HUDEP-2 (cell line): ENCODE measurements at regions not wholly inside any gene's neighbourhood (a gene's known extent, or its start where the extent isn't known, plus 50 kb on each side); places are given as distances from the start of the nearest gene placed in this dataset.
A peak's percentile ranks its signal among the peaks of the same experiment; 100 is the strongest.

Experiments
- DNase-seq, 76 experiments: peaks; one replicate each; lab custom pipeline; 2025; ENCODE audit not compliant: unreplicated experiment in 76 of 76; lab: John Stamatoyannopoulos, UW

DNA sequence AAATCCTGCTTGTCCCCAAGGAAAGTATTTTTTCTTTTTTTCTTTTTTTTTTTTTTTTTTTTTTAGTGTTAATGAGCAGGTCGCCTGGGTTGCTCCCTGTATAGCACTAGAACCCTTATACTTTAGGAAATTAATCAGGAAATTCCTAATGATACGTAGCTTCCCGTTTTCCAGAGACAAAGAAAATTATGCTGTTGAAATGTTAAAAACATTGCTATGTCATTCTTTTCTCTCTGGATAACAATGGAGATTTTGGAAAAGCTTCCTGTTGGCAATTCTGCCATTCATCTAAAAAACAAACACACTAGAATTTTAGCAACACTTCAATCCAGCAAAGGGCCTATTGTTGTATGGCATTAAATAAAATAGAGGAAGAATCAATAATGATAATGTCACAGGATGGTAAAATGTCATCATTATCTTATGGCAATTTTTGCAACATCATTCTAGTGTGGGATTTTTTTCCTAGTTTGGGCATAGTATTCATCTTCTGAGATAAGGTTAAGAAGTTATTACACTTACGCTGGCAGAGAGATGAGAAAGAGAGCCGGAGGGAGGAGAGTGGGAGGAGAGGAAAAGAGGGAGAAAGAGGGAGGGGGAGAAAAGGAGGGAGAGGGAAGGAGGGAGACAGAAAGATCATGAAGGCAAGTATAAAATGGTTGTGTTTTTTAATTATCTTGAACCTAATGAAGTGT, 315.8 kb upstream of the PDE4D start:
- DNase-seq, result no peak

DNA sequence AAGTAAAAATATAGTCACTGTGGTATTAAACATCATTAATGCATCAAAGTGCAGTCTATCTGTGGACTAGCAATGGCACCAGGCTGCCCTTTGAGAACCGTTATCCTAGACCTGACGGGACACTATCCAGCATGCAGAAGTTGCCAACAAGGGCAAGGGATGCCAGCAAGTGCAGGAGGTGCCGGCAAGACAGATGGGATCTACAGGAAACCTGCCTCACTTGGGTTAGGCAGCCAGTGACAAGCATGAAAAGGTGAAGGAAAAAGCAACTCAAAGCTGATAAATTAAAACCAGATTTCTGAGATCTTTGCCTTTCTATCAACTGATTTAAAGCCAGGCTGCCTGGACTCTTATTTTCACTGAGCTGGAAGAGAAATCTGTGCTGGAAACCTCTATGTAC, 315.2 kb upstream of the PDE4D start:
- no peak for DNase-seq

DNA sequence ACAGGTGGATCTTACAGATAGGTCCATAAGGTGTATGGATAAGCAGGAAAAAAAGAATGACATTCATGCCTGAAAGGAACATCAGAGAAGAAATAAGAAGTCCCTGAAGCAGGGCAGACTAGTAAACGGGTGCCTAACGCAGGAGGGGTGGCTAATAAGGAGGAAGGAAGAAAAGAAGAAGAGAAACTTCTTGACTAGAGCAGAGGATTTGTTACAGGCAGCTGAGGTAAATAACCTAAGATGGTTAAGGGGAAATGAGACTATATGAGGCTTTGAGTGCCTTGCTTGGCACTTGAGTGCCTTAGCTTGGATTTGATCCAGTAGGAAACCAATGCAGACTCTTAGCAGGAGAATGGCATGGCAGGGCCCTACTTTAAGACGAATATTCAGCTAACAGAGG, 313.5 kb upstream of the PDE4D start:
- no peak for DNase-seq

DNA sequence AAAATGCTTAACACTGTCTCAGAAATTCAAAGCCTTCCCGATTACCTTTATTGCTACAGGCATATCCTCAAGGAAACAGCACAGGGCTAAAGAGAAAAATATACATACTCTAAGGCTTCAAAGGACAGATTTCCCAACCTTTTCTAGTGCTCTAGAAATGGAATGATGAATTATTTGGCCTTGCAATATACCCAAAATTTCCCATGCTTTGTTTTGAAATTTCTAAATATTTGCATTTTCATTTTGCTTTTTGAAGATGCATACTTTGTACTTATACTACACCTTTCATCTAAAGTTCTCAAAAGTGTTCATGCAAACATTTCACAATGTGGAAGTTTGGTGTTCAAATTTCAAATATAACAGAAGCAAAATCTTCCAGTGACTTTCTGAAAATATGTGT, 312.7 kb upstream of the PDE4D start:
- no peak for DNase-seq

DNA sequence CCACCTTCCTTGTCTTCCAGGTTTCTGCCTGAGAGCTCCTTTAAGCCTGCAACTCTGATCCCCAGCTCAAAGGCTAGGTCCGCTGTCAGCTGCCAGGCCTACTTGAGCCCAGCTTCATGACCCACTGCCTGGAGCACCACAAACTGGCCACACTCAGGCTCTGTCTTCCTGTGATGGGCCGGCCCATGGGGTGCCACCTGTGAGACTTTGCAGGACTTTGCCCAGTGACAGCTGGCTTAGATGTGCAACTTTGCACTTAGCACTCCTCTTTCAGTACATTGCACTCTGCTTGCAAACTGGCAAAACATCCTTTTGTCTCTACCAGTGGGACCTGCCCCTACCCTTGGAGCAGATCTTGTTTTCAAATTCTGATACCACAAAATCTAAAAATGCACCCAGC, 311.5 kb upstream of the PDE4D start:
- DNase-seq, result no peak

DNA sequence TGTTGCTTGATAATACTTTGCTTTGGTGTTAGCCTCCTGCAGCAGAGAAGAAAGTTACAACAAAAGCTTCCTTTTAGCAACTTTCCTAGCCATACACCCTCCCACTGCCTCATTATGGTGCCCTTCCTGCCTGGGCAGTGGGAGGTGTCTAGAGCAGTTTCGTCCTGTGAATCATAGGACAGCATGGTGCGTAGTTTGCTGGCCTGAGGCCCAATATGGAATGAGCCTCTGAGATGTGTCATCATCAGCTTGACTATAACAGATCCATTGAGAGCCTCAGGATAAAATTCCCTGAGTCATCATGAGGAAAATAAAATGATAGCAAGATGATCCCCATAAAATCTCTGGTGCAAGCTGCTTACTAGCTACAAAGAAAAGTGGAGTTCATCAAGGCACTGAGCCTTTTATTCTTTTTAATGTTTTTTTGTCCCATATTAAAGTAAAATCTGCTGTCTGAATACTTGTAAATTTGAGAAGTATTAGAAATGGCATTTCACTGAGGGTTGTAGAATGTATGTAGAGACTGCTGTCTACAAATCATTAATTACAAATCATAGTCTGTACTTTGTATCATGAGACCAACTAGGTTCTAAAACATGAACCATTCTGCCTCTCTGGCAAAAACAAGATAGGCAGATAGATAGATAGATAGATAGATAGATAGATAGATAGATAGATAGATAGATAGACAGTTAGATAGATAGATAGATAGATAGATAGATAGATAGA, 303.0 kb upstream of the PDE4D start:
- DNase-seq, result peak in 1 of 76 experiments; percentile 25

DNA sequence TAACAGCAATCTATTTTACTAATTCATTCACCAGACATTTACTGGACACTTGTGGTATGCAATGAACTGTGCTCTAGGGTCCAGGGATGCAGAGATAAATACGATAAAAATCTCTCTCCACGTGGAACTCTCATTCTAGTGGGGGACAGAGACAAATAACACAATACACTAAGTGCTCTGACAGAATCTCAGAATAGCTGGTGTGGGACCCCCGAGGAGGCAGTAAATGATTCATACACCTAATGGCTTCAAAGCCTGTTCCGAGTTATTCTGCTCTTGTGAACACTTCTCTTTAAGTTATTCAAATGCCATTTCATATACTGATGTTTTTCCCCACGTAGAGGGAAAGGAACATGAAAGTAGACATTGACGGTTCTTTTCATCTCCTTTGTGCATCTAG, 302.0 kb upstream of the PDE4D start:
- no peak for DNase-seq

DNA sequence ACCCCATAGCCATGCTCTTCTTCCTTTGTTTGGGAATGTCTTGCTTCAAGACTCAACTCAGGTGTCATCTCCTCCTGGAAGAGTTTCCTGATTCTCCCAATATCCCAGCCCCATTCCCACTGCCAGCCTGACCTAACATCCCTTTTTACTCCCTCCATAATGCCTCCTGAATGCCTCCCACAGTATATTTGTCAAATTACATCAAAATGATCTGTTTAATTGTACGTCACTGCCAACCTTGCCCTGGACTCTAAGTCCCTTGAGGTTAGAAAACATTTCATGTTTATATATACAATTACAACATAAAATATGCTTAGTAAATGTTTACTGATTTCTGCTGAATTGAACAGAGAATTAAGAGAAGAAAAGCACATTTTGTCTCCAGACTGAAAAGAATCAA, 301.6 kb upstream of the PDE4D start:
- DNase-seq, result no peak

DNA sequence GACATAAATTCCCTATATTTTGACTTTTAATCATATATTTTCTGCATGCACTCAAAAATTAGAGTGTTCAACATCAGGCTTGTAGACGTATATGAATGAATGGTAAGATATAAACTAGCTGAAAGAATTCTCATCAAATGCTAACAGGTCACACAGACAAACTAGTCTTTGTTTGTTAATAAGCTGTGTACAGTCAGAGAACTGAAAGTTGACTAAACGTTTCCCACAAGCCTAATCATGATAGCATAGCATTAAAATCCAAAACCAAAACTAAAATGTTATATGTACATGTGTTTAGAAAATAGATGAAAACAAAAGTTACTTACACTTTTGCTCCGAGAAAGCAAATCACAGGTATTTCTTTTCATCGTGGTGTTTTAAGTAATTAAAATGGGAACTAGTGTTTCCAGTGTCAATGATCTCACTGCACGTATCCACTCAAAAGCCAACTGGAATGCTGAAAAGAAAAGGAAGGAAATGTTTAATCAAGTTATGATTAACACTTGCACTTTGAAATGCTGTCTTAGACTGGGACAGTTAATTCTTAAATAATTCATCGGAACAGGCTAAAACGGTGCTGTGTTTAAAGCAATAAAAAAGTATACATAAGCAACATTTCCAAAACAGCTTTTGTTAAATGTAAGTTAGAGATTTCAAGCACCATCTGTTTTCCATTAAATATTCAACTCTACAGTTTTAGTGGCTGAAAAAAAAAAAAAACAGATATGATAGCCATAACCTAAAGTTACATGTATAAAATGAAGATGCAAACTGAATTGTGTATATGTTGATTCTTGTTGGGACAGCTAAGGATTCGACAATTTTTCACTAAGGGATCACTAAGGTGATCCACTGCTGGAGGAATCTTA, 291.9 kb upstream of the PDE4D start:
- no peak for DNase-seq

DNA sequence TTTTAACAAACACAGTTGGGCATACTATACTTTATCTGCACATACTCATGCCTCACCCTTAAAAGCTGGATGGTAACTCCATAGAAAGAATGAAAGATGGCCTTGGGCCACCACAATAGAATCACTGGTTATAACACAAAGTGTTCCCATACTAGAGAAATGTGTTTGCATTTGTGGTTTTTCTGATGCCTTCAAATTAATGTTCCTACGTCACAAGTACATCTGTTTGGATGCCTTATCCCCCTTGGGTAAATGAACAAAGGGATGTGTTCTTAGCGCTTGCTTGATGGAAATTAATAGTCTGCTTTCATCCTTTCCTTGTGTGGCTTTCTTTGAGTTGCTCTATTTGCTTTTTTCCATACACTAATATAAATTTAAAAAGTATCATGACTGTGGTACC, 291.1 kb upstream of the PDE4D start:
- no peak for DNase-seq

DNA sequence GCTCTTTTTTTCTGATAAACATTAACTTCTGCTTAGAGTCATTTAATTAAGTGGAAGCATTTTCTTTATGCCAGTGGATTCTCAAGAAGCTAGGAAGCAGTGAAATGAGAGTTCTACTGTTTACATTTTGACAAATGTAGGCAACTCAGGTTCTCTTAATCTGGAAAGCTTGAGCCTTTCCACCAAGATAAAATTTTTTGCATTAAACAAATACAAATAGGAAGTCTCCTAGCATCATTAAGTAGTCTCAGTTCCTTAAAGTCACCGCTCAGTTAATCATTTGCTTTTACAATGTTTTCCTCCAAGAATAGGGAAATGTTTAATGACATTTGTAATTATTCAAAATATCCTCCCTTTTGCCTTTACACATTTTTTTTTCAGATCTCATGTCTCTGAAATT, 290.4 kb upstream of the PDE4D start:
- no peak for DNase-seq

DNA sequence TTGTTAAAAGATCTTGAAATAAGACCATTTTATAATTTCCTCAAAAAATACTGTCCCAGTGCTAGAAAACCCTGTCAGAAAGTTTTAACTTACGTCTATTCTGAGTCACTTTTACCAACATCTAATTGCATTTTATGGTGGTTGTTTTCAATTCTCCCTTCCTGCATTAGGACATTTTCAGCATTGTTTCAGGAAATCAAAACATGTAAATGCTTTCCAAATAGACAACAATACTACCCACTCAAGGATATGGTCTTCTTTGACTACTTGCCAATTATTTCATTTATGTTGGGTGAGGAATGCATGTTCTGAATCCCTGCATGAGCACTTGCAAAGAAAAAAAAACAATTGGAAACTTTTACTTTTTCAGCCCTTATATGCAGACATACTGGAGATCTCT, 284.6 kb upstream of the PDE4D start:
- no peak for DNase-seq

DNA sequence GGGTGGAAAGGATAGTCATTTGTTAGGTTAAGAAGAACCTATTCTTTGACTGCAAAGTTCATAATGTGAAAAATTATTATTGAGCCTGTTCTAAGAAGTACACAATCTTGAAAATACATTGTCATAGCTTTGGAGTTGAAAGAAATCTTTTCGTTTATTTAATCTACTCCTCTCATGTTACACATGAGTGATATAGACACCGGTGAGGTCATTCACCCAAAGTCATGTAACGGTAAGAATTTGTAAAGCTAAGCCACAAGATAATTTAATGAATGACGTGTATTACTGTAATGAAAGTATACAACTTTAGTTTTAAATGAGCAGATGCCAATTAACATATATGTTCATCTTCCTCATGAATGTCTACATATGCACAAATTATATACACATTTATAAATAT, 284.1 kb upstream of the PDE4D start:
- no peak for DNase-seq

DNA sequence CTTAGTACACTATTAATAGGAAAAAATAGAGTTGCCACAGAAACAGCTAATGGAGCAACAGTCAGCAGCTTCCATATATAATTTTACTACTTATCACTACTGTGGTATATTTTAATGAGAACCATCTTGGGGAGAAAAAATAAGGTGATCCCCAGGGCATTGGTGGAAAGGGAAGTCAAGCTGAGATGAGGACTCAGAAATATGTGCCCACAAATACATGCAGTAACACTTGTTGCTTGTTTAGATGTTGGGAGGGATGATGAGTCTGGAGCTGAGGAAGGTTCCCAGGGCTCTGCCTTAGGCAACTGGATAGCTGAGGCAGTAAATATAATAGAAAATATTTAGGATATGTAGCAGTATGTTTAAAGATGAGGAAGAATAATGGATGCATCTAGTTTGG, 280.1 kb upstream of the PDE4D start:
- DNase-seq, result no peak

DNA sequence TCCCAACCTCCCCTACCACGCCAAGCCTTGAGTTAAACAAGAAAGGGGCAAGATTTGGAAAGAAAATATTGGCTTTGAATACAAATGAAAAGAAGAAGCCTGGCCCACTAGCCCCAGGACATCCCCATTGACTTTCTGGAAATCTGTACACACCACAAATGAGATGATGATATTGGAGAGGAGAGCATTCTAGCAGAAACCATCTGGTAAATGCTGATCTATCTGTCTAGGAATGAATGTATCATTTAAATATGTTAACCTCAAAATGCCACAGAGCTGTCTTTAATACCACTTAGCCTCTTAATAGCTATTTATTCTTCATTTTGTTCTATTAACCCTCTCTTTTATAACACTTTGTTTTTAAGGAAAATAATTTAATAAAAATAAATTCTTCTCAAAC, 270.2 kb upstream of the PDE4D start:
- no peak for DNase-seq

DNA sequence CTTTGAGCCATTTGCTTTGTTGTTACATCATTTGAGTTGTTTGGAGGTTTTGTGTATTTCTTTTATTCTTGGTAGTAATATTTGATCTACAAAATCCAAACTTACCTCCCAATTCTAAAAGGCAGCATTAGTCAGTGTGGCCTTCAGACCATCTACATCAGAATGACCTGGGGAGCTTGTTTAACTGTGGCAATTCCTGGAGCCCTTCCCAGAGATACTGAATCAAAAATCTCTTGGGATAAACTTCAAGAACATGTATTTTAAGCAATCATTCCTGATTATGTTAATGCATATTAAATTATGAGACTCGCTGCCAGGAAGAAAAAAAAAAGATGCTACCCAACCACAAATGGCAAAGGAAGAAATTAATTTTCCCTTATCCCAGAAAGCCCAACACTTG, 268.9 kb upstream of the PDE4D start:
- no peak for DNase-seq

DNA sequence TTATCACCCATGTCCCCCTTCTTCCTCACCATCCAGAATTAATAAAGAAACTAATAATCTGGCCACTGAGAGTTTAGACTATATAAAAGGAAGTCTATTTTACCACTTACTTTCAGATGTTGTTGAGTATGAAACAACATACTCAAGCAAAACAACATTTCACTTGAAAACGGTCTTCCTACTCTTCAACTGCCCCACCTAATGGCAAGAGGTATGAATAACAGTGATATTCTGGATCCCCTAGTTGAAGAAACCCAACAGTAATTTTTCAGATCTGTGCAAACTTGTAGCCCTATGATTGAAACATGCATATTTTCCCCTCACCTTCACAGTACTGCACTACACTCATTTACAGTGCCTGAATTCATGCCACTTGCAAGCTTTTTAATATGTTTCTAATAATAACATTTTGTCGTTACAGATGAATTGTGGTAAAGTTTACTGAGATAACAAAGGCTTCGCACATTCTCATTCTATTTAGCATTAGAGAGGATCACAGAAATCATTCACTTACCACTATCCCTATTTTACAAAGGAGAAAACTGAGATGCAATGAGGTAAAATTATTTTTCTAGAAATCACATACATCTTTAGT, 267.9 kb upstream of the PDE4D start:
- peak in 7 of 76 experiments; percentile 1 to 35 (median 10) for DNase-seq

DNA sequence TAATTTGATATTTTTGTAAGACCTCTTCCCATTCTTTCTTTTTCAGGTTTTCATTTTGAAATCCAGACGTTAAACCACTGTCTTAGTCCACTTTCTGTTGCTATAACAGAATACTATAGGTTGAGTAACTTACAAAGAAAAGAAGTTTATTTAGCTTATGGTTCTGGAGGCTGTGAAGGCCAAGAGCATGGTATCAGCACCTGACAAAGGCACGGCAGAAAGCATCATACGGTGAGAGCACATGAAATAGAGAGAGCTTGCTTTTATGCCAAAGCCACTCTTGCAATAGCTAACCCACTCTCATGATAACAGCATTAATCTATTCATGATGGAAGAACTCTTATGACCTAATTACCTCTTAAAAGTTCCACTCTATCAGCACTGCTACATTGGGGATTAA, 255.6 kb upstream of the PDE4D start:
- DNase-seq, result no peak

DNA sequence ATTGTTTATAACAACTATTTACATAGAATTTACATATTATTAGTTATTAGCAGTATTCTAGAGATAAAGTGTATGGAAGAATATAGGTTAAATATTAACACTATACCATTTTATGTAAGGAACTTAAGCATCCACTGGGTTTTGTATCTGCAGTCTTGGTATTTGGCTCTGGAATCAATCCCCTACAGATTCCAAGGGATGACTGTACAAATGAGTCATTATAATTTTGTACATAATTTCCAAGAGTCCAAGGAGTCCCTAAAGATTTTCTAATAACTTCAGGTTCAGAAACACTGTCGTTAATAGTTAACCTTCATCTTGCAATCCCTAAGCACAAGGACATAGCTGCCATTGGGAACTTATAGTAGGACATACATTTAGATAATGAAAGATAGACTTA, 254.8 kb upstream of the PDE4D start:
- DNase-seq, result no peak

DNA sequence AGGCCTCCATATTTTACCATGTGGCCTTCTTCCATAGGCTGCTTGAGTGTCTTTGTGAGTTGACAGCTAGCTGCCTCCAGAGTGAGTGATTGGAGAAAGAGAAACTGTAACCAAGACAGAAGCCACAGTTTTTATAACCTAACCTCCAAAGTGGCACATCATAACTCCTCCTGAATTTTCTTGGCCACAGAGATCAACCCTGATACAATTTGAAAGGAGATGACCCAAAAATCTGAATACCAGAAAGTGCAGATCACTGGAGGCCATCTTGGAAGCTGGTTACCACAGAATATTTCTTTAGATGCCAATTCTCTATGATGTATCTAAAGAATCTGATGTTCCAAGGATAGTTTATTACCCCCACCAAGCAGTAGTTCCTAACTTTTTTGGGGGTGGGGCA, 254.3 kb upstream of the PDE4D start:
- DNase-seq, result no peak

DNA sequence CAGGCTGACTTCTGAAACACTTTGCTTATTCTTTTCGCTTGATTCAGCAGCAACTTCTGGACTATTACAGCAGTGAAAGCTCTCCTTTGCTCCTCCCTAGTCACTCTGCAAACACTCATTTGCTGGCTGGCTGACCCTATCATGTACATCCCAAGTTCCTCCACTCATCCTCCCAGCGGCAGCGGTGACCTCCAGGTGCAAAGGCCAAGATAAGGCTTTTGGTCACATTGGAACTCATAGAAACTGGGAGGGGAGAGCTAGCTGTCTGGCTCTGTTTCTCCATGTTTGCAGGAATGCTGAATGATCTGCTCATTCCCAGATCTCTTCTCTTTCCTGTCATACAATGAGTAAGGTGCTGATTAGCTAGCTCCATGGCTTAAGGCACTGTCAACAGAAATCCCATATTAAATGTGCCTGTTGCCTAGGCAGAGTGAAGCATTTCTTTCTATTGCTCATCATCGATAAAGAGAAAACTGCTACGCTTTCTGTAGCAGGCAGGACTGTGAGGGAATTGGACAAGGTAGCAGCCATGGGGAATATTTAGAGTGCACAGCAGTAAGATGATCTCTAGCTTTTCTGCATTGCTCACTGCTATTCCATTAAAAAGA, 250.5 kb upstream of the PDE4D start:
- no peak for DNase-seq
